ENCODE measurements at regions not wholly inside any gene's neighbourhood (a gene's known extent, or its start where the extent isn't known, plus 50 kb on each side); places are given as distances from the start of the nearest gene placed in this dataset.

GRCh38 chr3:22593638-22594037, 609.5 kb upstream of the UBE2E2 start:
- ATAC-seq (no peak), DNase-seq (no peak)
- no peaks in the 10 kb centered on the region for H3K36me3 ChIP-seq (ENCODE audit: low read depth)
- H3K9me3 ChIP-seq: no peaks in the 10 kb centered on the region
- intact Hi-C loops (cut with DNase I, micrococcal nuclease): no loop called here
- TF ChIP-seq CTCF (IDR thresholded peaks at IDR 0.05): no peak
- no peaks in the 10 kb centered on the region for H3K4me1 ChIP-seq (ENCODE audit: low read depth)
- no peak overlapping the region for H3K4me3 ChIP-seq

- DNase-seq (no peak), ATAC-seq (no peak)
- no peaks in the 10 kb centered on the region for H3K36me3 ChIP-seq (ENCODE audit: low read depth)
- no peaks in the 10 kb centered on the region for H3K4me1 ChIP-seq (ENCODE audit: low read depth)
- H3K4me3 ChIP-seq: no peak overlapping the region
- intact Hi-C loops (cut with DNase I, micrococcal nuclease): no loop called here
- no peak for TF ChIP-seq CTCF (IDR thresholded peaks at IDR 0.05)
- H3K9me3 ChIP-seq: no peaks in the 10 kb centered on the region
These were observed 608.1 kb upstream of the UBE2E2 start for GRCh38 chr3:22594990-22595389.

- ATAC-seq: no peak
- no peaks in the 10 kb centered on the region for H3K36me3 ChIP-seq (ENCODE audit: low read depth)
- H3K9me3 ChIP-seq: no peaks in the 10 kb centered on the region
- intact Hi-C loops (cut with DNase I, micrococcal nuclease): no loop called here
- DNase-seq: no peak
- no peak for TF ChIP-seq CTCF (IDR thresholded peaks at IDR 0.05)
- no peaks in the 10 kb centered on the region for H3K4me1 ChIP-seq (ENCODE audit: low read depth)
- no peak overlapping the region for H3K4me3 ChIP-seq
These were observed 596.7 kb upstream of the UBE2E2 start for GRCh38 chr3:22606461-22606860.

GRCh38 chr3:22606938-22607337, 596.2 kb upstream of the UBE2E2 start:
- Histone ChIP-seq H3K9me3 (no peaks in the 10 kb centered on the region), H3K4me1 (ENCODE audit: low read depth) (no peaks in the 10 kb centered on the region), H3K4me3 (no peak overlapping the region), H3K36me3 (ENCODE audit: low read depth) (no peaks in the 10 kb centered on the region)
- intact Hi-C loops (cut with DNase I, micrococcal nuclease): no loop called here
- DNase-seq: no peak
- ATAC-seq: no peak
- TF ChIP-seq CTCF (IDR thresholded peaks at IDR 0.05): no peak

- intact Hi-C loops (cut with DNase I, micrococcal nuclease): no loop called here
- H3K4me3 ChIP-seq: no peak overlapping the region
- TF ChIP-seq CTCF (IDR thresholded peaks at IDR 0.05): no peak
- no peaks in the 10 kb centered on the region for H3K36me3 ChIP-seq (ENCODE audit: low read depth)
- no peak for ATAC-seq
- DNase-seq: no peak
- H3K4me1 ChIP-seq (ENCODE audit: low read depth): no peaks in the 10 kb centered on the region
- no peaks in the 10 kb centered on the region for H3K9me3 ChIP-seq
These were observed 595.0 kb upstream of the UBE2E2 start for GRCh38 chr3:22608093-22608492.

- ATAC-seq: no peak
- intact Hi-C loops (cut with DNase I, micrococcal nuclease): no loop called here
- DNase-seq: no peak
- Histone ChIP-seq H3K4me1 (ENCODE audit: low read depth) (no peaks in the 10 kb centered on the region), H3K9me3 (no peaks in the 10 kb centered on the region), H3K4me3 (no peak overlapping the region), H3K36me3 (ENCODE audit: low read depth) (no peaks in the 10 kb centered on the region)
- TF ChIP-seq CTCF (IDR thresholded peaks at IDR 0.05): no peak
These were observed 594.4 kb upstream of the UBE2E2 start for GRCh38 chr3:22608721-22609120.

Data from mucosa of descending colon (tissue), 3 donors.